SKM-1 (cell line): ENCODE measurements at regions not wholly inside any gene's neighbourhood (a gene's known extent, or its start where the extent isn't known, plus 50 kb on each side); places are given as distances from the start of the nearest gene placed in this dataset.
"Not testable (repeated sequence)": the region's sequence is repeated elsewhere in the genome, so short reads cannot be mapped to it uniquely, and the experiment has no call there.

ENCODE experiments used
- DNase-seq: peaks from one replicate; lab custom pipeline; 2025; ENCODE audit not compliant: unreplicated experiment; lab: John Stamatoyannopoulos, UW

GRCh38 chr20:1845163-1845523 is 50.1 kb upstream of the SIRPA start:
- no peak for DNase-seq

GRCh38 chr20:1844325-1845162 is 50.7 kb upstream of the SIRPA start:
- DNase-seq, result peak; percentile 20

- no peak for DNase-seq
Measured at GRCh38 chr20:1842281-1842680, 52.9 kb upstream of the SIRPA start.

DNA sequence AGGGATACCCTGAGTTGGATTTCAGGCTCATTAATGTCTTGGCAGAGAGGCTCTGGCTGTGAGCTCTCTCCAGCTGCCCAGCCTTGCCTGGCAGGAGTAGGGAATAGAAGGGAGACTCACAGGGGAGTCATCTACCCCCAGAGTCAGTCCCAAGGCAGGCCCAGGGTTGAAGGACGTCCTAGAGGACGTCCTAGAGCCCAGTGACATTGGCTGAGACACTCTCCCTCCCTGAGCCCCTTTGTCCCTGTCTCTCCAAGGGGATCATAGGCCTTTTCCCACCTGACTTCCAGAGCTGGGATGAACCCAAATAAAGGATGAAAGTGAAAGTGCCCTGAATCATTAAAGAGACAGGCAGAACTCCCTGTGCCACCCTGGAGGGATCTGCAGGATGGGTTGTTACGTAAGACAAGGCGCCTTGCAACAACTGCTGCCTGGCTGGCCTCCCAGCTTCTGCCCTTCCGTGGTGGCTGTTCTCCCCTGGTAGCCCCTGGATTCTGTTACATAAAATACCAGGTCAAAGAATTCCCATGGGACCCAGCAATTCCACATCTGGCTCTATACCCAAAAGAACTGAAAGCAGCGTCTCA is 53.6 kb upstream of the SIRPA start:
- no peak for DNase-seq

- no peak for DNase-seq
Measured at GRCh38 chr20:1840817-1841553, 54.2 kb upstream of the SIRPA start.

GRCh38 chr20:1839376-1840317 is 55.6 kb upstream of the SIRPA start:
- not testable (repeated sequence) for DNase-seq

DNA sequence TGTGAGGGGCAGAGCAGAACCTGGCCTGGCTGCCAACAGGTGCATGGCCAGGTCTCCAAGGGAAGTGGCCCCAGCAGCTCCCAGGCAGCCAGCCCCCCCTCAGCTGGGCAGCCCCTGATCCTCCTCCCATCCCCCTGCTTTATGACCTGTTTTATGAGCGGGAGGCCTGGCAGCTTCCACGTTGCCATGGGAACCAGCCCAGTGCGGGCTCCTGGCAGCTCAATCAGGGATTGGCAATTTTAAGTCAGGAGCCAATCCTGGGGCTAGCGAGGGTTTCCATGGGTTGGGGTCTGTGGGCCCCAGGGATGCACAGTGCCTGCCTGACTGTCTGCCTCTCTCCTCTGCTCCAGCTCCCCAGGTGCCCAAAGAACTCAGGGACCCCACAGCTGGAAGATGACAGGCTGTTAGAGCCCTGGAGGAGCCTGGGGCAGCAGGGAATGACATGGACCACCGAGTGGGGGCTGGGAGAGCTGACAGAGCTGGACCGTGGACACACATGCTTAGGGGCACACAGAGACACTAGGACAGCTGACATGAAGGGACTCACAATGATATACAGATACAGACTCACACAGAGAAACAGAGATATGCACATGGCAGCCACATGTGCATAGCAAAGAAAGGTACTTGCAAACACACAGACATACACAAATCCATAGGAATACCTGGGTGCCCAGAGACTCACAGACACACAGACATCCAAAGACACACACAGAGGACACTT is 56.5 kb upstream of the SIRPA start:
- DNase-seq, result no peak

DNA sequence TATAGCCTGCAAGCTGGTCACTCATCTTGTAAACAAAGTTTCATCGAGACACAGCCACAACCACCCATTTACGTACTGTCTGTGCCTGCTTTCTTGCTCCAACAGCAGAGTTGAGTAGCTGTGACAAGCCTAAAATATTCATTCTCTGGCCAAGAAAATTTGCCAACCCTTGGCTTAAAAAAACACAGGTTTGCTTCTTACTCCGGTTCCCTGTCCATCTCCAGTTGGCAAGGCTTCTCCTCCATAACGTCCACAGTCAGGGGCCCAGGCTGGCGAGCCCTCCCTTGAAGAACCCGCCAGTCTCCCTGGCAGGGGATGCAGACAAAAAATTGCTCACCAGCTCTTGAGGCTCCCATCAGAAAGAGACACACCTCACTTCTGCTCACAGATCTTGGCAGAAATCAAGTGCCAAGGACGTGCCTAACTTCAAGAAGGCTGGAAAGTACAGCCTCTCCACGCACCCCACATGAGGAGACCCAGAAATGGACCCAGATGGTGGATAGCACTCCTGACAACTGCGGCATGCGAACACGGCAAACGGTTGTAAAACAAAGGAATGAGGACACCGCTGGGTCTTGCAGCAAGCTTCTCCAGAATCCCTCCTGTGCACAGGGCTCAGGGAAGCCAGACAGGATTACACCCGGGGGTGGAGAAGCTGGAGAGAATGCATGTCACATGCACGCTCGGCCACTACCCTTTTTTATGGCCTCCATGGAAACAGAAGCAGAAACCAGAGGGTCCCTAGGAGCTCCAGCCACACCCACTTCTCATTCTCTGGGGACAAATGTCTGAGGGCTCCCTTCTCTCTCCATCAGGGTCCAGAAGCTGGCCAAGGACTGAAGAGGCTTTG is 59.8 kb upstream of the SIRPA start:
- no peak for DNase-seq

DNA sequence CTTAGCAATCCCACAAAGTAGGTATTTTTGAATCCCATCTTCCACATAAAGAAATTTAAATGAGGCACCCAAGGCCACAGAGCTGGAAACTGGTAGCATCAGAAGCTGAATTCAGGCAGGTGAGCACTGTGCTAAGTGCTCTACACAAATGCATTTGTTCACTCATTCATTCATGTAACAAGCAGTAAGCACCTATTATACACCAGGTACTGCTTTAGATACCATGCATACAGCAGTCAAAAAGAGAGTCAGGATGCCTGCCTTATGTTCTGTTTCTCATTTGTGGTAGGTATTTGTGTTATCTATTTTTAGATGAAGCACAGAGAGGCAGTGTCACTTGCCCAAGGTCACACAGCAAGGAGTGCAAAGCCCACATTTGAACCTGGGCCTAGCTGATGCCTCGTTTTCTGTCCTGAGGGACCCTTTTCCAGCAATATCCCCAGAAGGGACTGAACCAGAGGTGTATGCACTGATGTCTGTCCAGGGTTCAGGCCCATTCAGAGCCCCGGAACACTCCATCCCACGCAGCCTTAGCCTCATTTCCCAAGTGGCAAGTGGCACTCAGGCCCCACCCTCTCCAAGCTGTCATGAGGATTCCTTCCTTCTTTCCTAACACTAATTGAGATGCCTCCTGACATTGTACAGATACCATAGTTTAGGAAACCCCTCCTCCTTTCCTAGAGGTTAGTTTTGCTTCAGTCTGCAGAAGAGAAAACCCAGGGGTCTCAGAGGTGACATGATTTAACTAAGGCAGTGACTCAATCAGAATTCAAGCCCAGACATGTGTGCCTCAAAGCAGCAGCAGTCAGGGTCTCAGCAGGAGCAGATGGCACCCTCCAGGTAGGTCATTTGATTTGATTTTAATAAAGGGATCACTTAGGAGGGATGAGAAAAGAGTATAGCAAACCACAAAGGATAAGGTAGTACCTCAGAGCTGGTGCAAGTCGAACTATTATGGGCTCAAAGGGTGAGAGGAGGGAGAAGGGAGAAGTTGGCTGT is 61.2 kb upstream of the SIRPA start:
- DNase-seq, result no peak

GRCh38 chr20:1833216-1833615 is 62.0 kb upstream of the SIRPA start:
- no peak for DNase-seq

DNA sequence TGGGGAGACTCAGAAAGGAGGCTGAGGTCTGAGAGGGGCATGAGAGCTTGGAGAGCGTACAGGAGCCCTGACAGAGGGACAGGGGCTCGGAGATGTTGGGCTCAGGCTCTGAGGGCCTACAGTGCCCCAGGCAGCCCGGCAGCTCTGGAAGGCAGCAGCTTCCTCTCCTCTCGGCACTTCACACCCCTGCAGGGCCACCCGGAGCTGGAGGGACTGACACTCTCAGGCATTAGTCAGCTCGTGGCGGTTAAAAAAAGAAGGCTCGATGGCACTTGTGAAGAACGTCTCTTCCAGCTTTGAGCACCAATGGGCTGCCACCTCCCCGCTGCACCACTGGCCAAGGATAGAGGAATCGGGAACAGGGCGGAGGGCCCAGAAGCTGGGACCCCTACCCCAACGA is 62.6 kb upstream of the SIRPA start:
- DNase-seq, result no peak

DNA sequence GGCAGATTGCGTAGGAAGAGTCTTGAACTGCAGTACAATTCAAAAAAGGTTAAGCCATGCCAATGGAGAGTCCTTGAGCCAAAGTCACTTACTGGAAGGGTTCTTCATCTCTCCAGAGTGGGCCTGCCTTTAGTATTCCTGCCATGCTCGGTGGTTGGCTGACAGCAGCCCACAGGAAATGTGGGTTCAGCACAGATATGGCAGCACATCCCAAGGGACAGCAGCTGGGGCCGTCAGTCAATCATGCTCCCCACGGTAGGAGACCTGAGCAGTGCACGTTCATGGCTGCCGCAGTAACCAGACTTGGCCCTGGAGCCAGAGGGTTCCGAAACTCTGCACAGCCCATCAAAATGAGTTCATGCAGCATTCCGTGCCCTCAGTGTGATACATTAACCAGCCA is 63.6 kb upstream of the SIRPA start:
- DNase-seq, result no peak

DNA sequence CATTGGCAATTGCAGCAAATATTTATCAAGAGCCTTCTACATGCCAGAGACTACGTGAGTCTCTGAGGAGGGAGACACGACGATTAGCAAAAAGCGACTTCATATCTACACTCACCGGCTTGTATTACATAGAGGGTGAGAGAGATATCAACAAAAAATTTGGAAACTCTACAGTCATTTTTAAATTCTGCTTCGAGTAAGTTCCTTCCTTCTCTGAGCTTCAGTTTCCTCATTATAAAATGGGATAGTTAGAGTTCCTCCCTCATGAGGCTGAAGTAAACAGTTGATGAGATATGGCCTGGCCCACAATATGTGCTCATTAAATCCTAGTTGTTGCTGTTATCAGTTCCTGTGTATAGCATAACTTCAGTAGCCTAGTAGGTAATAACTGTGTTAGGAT is 64.1 kb upstream of the SIRPA start:
- no peak for DNase-seq

DNA sequence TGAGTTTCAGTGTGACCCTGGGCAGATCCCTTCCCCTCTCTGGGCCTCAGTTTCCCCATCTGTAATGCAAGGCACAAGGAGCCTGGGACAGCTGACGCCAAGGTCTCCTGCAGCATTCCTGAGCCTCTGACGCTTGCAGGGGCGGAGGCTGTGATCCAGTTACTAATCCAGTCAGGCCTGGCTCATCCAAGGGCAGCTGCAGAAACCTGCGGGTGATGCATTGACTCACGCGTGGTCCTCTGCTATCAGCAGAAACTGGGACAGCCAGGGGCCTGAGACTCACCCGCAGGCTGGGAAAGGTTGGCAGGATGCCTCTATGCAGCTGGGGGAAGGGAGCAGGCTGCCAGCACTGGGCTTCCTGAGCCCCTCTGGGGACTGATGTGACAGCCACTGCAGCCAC is 65.0 kb upstream of the SIRPA start:
- no peak for DNase-seq

DNA sequence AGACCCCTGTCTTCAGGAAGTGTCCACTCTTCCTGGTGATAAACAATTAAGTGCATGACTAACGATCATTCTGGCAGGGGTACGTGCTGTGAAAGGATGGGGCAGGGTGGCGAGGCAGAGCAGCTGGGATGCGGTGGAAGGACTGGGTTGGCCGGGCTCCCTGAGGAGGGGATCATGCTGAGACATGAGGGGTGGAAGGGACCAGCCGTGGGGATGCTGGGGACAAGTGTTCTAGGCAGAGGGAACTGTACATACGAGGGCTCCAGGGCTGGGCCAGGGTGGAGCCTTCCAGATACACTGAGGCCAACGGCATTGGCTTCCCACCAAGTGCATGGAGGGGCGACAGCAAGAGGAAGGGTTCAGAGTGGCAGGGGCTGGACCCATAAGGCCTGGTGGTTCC is 65.7 kb upstream of the SIRPA start:
- DNase-seq, result no peak

- no peak for DNase-seq
Measured at GRCh38 chr20:1828786-1829131, 66.4 kb upstream of the SIRPA start.

DNA sequence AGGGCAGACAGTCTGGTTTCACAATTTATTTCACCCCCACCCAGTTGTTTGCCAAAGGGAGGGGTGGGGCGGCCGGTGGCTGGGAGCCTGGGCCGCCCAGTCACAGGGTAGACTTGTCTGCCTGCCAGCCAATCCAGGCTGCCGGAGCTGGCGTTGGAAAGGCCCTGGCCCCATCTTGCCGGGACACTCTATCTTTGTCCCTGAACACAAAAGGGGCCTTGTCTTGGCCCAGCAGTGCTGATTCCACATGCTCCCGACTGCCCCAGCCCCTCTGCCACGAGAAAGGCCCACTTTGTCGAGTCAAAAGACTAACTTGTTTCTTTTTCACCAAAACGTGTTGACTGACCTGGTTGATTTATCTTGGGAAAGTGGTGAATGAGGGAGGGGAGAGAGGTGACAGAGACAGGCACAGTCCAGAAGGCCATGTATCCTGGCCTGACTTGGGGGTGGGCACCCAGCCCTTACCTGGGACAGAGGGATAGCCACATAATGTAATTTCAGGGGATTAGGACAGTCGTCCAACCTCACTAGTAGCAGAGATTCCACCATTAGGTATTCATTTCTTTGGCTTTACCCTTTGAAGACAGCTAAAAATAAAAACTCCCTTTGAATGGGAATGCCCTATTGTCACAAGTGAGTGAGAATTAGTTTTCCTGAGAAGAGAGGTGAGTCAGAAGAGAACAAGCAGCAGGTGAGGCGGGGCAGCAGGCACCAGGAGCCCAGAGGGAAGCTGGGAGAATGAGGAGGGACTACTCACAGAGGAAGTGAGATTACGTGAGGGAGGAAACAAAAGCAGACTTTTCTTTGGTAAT is 67.0 kb upstream of the SIRPA start:
- DNase-seq, result no peak
